Skin epidermis (tissue), 12 donors: ENCODE measurements at regions not wholly inside any gene's neighbourhood (a gene's known extent, or its start where the extent isn't known, plus 50 kb on each side); places are given as distances from the start of the nearest gene placed in this dataset.

ENCODE experiments used
- H3K27ac ChIP-seq, 21 experiments: fragments of 200-600 bp; sonication (generic) in 11 of 21; one replicate each; pipeline ENCODE4 v1.5.0; 2020; ENCODE audit warnings: mild to moderate bottlenecking in 3 of 21, inconsistent platforms in 2 of 21, moderate library complexity in 2 of 21
- H3K4me3 ChIP-seq, 7 experiments: fragments of 200-600 bp; sonication (generic) in 2 of 7; one replicate each; pipeline ENCODE4 v1.5.0; 2020; ENCODE audit warnings: inconsistent platforms in 2 of 7, mild to moderate bottlenecking in 2 of 7, moderate library complexity in 1 of 7

GRCh38 chr5:92779536-92779935 lies 801.5 kb downstream of the NR2F1-AS1 start:
- H3K4me3 ChIP-seq = no peak overlapping the region
- no peak overlapping the region for H3K27ac ChIP-seq

GRCh38 chr5:92778261-92778660 lies 802.8 kb downstream of the NR2F1-AS1 start:
- Histone ChIP-seq H3K27ac (no peak overlapping the region), H3K4me3 (no peak overlapping the region)

GRCh38 chr5:92777421-92777820 lies 803.6 kb downstream of the NR2F1-AS1 start:
- Histone ChIP-seq H3K27ac (no peak overlapping the region), H3K4me3 (no peak overlapping the region)

GRCh38 chr5:92775711-92776615 lies 805.1 kb downstream of the NR2F1-AS1 start:
- Histone ChIP-seq H3K4me3 (no peak overlapping the region), H3K27ac (no peak overlapping the region)

GRCh38 chr5:92769978-92770377 lies 811.0 kb downstream of the NR2F1-AS1 start:
- Histone ChIP-seq H3K4me3 (no peak overlapping the region), H3K27ac (no peak overlapping the region)

- Histone ChIP-seq H3K27ac (no peak overlapping the region), H3K4me3 (no peak overlapping the region)
These were observed 819.4 kb downstream of the NR2F1-AS1 start for GRCh38 chr5:92761585-92761984.

- no peak overlapping the region for H3K4me3 ChIP-seq
- no peak overlapping the region for H3K27ac ChIP-seq
These were observed 820.5 kb downstream of the NR2F1-AS1 start for GRCh38 chr5:92760550-92760949.

- Histone ChIP-seq H3K27ac (no peak overlapping the region), H3K4me3 (no peak overlapping the region)
These were observed 822.5 kb downstream of the NR2F1-AS1 start for GRCh38 chr5:92758552-92758951.

GRCh38 chr5:92749943-92750342 lies 831.1 kb downstream of the NR2F1-AS1 start:
- Histone ChIP-seq H3K4me3 (no peak overlapping the region), H3K27ac (no peak overlapping the region)

GRCh38 chr5:92748072-92748676 lies 832.8 kb downstream of the NR2F1-AS1 start:
- Histone ChIP-seq H3K27ac (no peak overlapping the region), H3K4me3 (no peak overlapping the region)

GRCh38 chr5:92741906-92742305 lies 839.1 kb downstream of the NR2F1-AS1 start:
- Histone ChIP-seq H3K27ac (no peak overlapping the region), H3K4me3 (no peak overlapping the region)

GRCh38 chr5:92734211-92734940 lies 846.6 kb downstream of the NR2F1-AS1 start:
- Histone ChIP-seq H3K4me3 (no peak overlapping the region), H3K27ac (no peak overlapping the region)

GRCh38 chr5:92730486-92730885 lies 850.5 kb downstream of the NR2F1-AS1 start:
- H3K4me3 ChIP-seq = no peak overlapping the region
- no peak overlapping the region for H3K27ac ChIP-seq

GRCh38 chr5:92729088-92729487 lies 851.9 kb downstream of the NR2F1-AS1 start:
- Histone ChIP-seq H3K27ac (no peak overlapping the region), H3K4me3 (no peak overlapping the region)

GRCh38 chr5:92715946-92716520 lies 865.0 kb downstream of the NR2F1-AS1 start:
- Histone ChIP-seq H3K4me3 (no peak overlapping the region), H3K27ac (no peak overlapping the region)

GRCh38 chr5:92713826-92714225 lies 867.2 kb downstream of the NR2F1-AS1 start:
- H3K27ac ChIP-seq = no peak overlapping the region

GRCh38 chr5:92713335-92713743 lies 867.7 kb downstream of the NR2F1-AS1 start:
- no peak overlapping the region for H3K4me3 ChIP-seq
- no peak overlapping the region for H3K27ac ChIP-seq

More at GRCh38 chr5:92713826-92714225, 867.2 kb downstream of the NR2F1-AS1 start:
- H3K4me3 ChIP-seq = no peak overlapping the region

- H3K4me3 ChIP-seq = no peak overlapping the region
- no peak overlapping the region for H3K27ac ChIP-seq
These were observed 869.1 kb downstream of the NR2F1-AS1 start for GRCh38 chr5:92711956-92712355.

GRCh38 chr5:92704590-92704989 lies 876.4 kb downstream of the NR2F1-AS1 start:
- H3K27ac ChIP-seq = no peak overlapping the region
- no peak overlapping the region for H3K4me3 ChIP-seq

GRCh38 chr5:92703976-92704375 lies 877.0 kb downstream of the NR2F1-AS1 start:
- Histone ChIP-seq H3K27ac (no peak overlapping the region), H3K4me3 (no peak overlapping the region)
